Brain pericyte (primary cell): ENCODE measurements at regions not wholly inside any gene's neighbourhood (a gene's known extent, or its start where the extent isn't known, plus 50 kb on each side); places are given as distances from the start of the nearest gene placed in this dataset.
"Not testable (repeated sequence)": the region's sequence is repeated elsewhere in the genome, so short reads cannot be mapped to it uniquely, and the experiment has no call there.

Source experiments
- DNase-seq: peaks from one replicate; pipeline ENCODE4 v3.0.0-alpha.2; 2012; ENCODE audit warnings: low read depth, low spot score

GRCh38 chr4:17436047-17436749 is 75.7 kb downstream of the QDPR start:
- not testable (repeated sequence) for DNase-seq

- DNase-seq, result no peak
These were observed 78.1 kb downstream of the QDPR start for GRCh38 chr4:17433827-17434226.

- DNase-seq, result no peak
These were observed 83.9 kb downstream of the QDPR start for GRCh38 chr4:17427991-17428390.

- no peak for DNase-seq
These were observed 85.7 kb downstream of the QDPR start for GRCh38 chr4:17426222-17426621.

GRCh38 chr4:17418010-17418409 is 93.9 kb downstream of the QDPR start:
- no peak for DNase-seq

GRCh38 chr4:17414392-17414791 is 97.5 kb downstream of the QDPR start:
- DNase-seq, result no peak

GRCh38 chr4:17400686-17401085 is 111.2 kb downstream of the QDPR start:
- DNase-seq, result no peak

- DNase-seq, result no peak
These were observed 113.1 kb downstream of the QDPR start for GRCh38 chr4:17398805-17399204.

- no peak for DNase-seq
These were observed 113.9 kb downstream of the QDPR start for GRCh38 chr4:17398035-17398434.

- no peak for DNase-seq
These were observed 114.3 kb downstream of the QDPR start for GRCh38 chr4:17397611-17398010.

- peak; percentile 5 for DNase-seq
These were observed 126.5 kb downstream of the QDPR start for GRCh38 chr4:17385403-17385802.

GRCh38 chr4:17380347-17380746 is 131.5 kb downstream of the QDPR start:
- no peak for DNase-seq

- DNase-seq, result no peak
These were observed 135.7 kb downstream of the QDPR start for GRCh38 chr4:17376205-17376604.

- DNase-seq, result no peak
These were observed 138.2 kb downstream of the QDPR start for GRCh38 chr4:17373666-17374065.

- no peak for DNase-seq
These were observed 141.1 kb downstream of the QDPR start for GRCh38 chr4:17370818-17371217.

GRCh38 chr4:17368408-17368807 is 143.5 kb downstream of the QDPR start:
- no peak for DNase-seq

- no peak for DNase-seq
These were observed 144.7 kb downstream of the QDPR start for GRCh38 chr4:17367201-17367600.

GRCh38 chr4:17366496-17366895 is 145.4 kb downstream of the QDPR start:
- no peak for DNase-seq

GRCh38 chr4:17362430-17362829 is 149.5 kb downstream of the QDPR start:
- no peak for DNase-seq

GRCh38 chr4:17358241-17358640 is 153.6 kb downstream of the QDPR start:
- no peak for DNase-seq

GRCh38 chr4:17356926-17357325 is 155.0 kb downstream of the QDPR start:
- DNase-seq, result no peak

GRCh38 chr4:17352357-17352756 is 159.5 kb downstream of the QDPR start:
- DNase-seq, result no peak

- DNase-seq, result no peak
These were observed 164.4 kb downstream of the QDPR start for GRCh38 chr4:17347445-17347844.

GRCh38 chr4:17339376-17339775 is 172.5 kb downstream of the QDPR start:
- DNase-seq, result no peak
